HepG2 (cell line): ENCODE measurements at regions not wholly inside any gene's neighbourhood (a gene's known extent, or its start where the extent isn't known, plus 50 kb on each side); places are given as distances from the start of the nearest gene placed in this dataset.

Experiments used
- ATAC-seq: fragments of 200-7000 bp; cut with Tn5 transposase; 3 replicates; pipeline ENCODE4 v1.9.1; 2020; ENCODE audit warnings: mild to moderate bottlenecking, moderate library complexity
- BruUV-seq: library from RNA; stranded (reverse); fragments of 400-500 nt; replicated peaks from 2 replicates; lab custom pipeline; 2021; lab: Mats Ljungman, UMichigan
- CTCF ChIA-PET: fragments of 300-600 bp; formaldehyde crosslinking; extraction: SDS; loops from one replicate; lab custom pipeline; 2021; ENCODE audit warnings: low total read pairs, inconsistent platforms, low intra/inter-chr PET ratio; lab: Yijun Ruan, JAX
- POLR2A ChIA-PET: fragments of 350-600 bp; sonication (Branson Sonifier 250); formaldehyde crosslinking; loops from one replicate; lab custom pipeline; 2020; ENCODE audit warnings: antibody characterized with exemption, inconsistent platforms; lab: Yijun Ruan, JAX
- DNase-seq: peaks from one replicate; pipeline ENCODE4 v3.0.0-alpha.2; 2015; ENCODE audit warnings: low spot score
- FAIRE-seq: peaks from 3 replicates; lab custom pipeline; 2011; peaks lifted over from hg19 to GRCh38; lab: Jason Lieb, UNC
- H2AFZ ChIP-seq: one replicate; pipeline ENCODE4 v1.6.1; 2011; ENCODE audit warnings: low read length, inconsistent platforms
- H3K27ac ChIP-seq: fragments of 300-600 bp; 3 replicates; pipeline ENCODE4 v1.8.0; 2011; ENCODE audit warnings: mixed run types, mild to moderate bottlenecking, mixed read lengths, low read length, inconsistent platforms; ENCODE audit not compliant: insufficient read depth; ENCODE audit errors: extremely low read length
- H3K27me3 ChIP-seq, 2 experiments: fragments of 200-600 bp in 1 of 2; 2 replicates in 1 of 2; 3 replicates in 1 of 2; pipeline versions ENCODE4 v1.6.0 to v1.8.0; 2011; ENCODE audit warnings: low read length in 2 of 2, mild to moderate bottlenecking in 2 of 2, moderate library complexity in 2 of 2, inconsistent platforms in 1 of 2; ENCODE audit not compliant: insufficient read depth in 2 of 2, control insufficient read depth in 1 of 2
- H3K36me3 ChIP-seq, 2 experiments: fragments of 200-600 bp in 1 of 2; replicated peaks in 1 of 2; 2 replicates in 1 of 2; 3 replicates in 1 of 2; pipeline versions ENCODE4 v1.5.1 to v1.8.0; 2011; ENCODE audit warnings: low read length in 2 of 2, inconsistent platforms in 1 of 2; ENCODE audit not compliant: insufficient read depth in 2 of 2, control insufficient read depth in 1 of 2
- H3K4me1 ChIP-seq: 2 replicates; pipeline ENCODE4 v1.5.1; 2012; ENCODE audit warnings: low read length, inconsistent platforms; ENCODE audit not compliant: insufficient read depth
- H3K4me2 ChIP-seq: 2 replicates; pipeline ENCODE4 v1.6.0; 2011; ENCODE audit warnings: low read depth, low read length, inconsistent platforms
- H3K4me3 ChIP-seq, 3 experiments: fragments of 200-600 bp in 1 of 3; sonication (generic), shearing (Covaris generic) in 1 of 3; replicated peaks in 1 of 3; 2 replicates each; pipeline ENCODE4 v1.5.1; 2011 to 2016; ENCODE audit warnings: low read length in 3 of 3, inconsistent platforms in 2 of 3, low read depth in 2 of 3, mild to moderate bottlenecking in 2 of 3, control low read depth in 1 of 3, mixed read lengths in 1 of 3; ENCODE audit not compliant: insufficient read depth in 1 of 3
- H3K79me2 ChIP-seq: one replicate; pipeline ENCODE4 v1.6.1; 2011; ENCODE audit warnings: low read length, inconsistent platforms; ENCODE audit not compliant: insufficient read depth
- H3K9ac ChIP-seq: 2 replicates; pipeline ENCODE4 v1.6.0; 2011; ENCODE audit warnings: mild to moderate bottlenecking, low read depth, low read length, inconsistent platforms; ENCODE audit not compliant: insufficient read depth
- H3K9me3 ChIP-seq: 2 replicates; pipeline ENCODE4 v1.5.1; 2012; ENCODE audit warnings: mild to moderate bottlenecking, low read length
- H4K20me1 ChIP-seq: 2 replicates; pipeline ENCODE4 v1.6.0; 2011; ENCODE audit warnings: inconsistent platforms, mild to moderate bottlenecking, low read length, moderate library complexity; ENCODE audit not compliant: insufficient read depth
- CENPX ChIP-seq: sonication (generic); formaldehyde crosslinking; IDR thresholded peaks from 2 replicates; pipeline ENCODE4 v1.9.0; 2021; ENCODE audit warnings: mild to moderate bottlenecking, missing genetic modification reagents, moderate library complexity
- GATAD1 ChIP-seq: IDR thresholded peaks from 2 replicates; pipeline ENCODE4 v1.6.1; 2016; ENCODE audit warnings: missing genetic modification reagents, missing compliant biosample characterization
- HMG20B ChIP-seq: conservative IDR thresholded peaks from 2 replicates; pipeline ENCODE4 v1.6.1; 2016; ENCODE audit warnings: missing genetic modification reagents, missing compliant biosample characterization
- HNF4A ChIP-seq: sonication (generic); formaldehyde crosslinking; IDR thresholded peaks from 2 replicates; pipeline ENCODE4 v1.4.0; 2020; ENCODE audit warnings: missing genetic modification reagents
- MATR3 ChIP-seq: sonication (generic); formaldehyde crosslinking; IDR thresholded peaks from 2 replicates; pipeline ENCODE4 v1.4.0; 2020; ENCODE audit warnings: missing genetic modification reagents
- RELA ChIP-seq: sonication (generic); formaldehyde crosslinking; IDR thresholded peaks from 2 replicates; pipeline ENCODE4 v1.4.0; 2020; ENCODE audit warnings: missing genetic modification reagents
- SP5 ChIP-seq: IDR thresholded peaks from 2 replicates; pipeline ENCODE4 v1.6.1; 2016; ENCODE audit warnings: low read depth, borderline replicate concordance
- THAP11 ChIP-seq: IDR thresholded peaks from 2 replicates; pipeline ENCODE4 v1.6.1; 2016; ENCODE audit warnings: missing biosample characterization, missing genetic modification reagents
- ZHX2 ChIP-seq, 2 experiments: sonication (generic) in 1 of 2; formaldehyde crosslinking in 1 of 2; IDR thresholded peaks; 2 replicates each; pipeline versions ENCODE4 v1.6.1 to v1.9.0; 2014 to 2022; ENCODE audit warnings: antibody characterized with exemption in 1 of 2, borderline replicate concordance in 1 of 2, inconsistent platforms in 1 of 2, low read depth in 1 of 2, missing genetic modification reagents in 1 of 2
- ZNF670 ChIP-seq: sonication (generic); formaldehyde crosslinking; IDR thresholded peaks from 2 replicates; pipeline ENCODE4 v1.8.0; 2022; ENCODE audit warnings: mild to moderate bottlenecking, missing genetic modification reagents, borderline replicate concordance
- WGBS: methylation state at CpG from one replicate; pipeline ENCODE4 v1.1.6; 2017; ENCODE audit warnings: low lambda C conversion rate; 5-methylcytosine and 5-hydroxymethylcytosine counted together
- in situ Hi-C: cut with HindIII; loops from 2 replicates; pipeline ENCODE4 v1.10.0; 2017; ENCODE audit warnings: low pct_unique_long_range_greater_than_20kb; ENCODE audit not compliant: extremely low pct_ligation_motif_present
- intact Hi-C: fragments of 100-400 bp; cut with micrococcal nuclease; formaldehyde crosslinking; loops from one replicate; pipeline ENCODE4 v1.10.0; 2022; ENCODE audit not compliant: unreplicated experiment

- no peaks in the 10 kb centered on the region for H3K79me2 ChIP-seq
- FAIRE-seq (no peak), DNase-seq (no peak), ATAC-seq (no peak)
- H3K4me1 ChIP-seq: peaks cover 20% of the 10 kb centered on the region
- no peak for TF ChIP-seq SP5 (CRISPR knock-in tag)
- TF ChIP-seq ZNF670: no peak
- TF ChIP-seq HNF4A (CRISPR knock-in tag): no peak
- no peak for TF ChIP-seq MATR3 (CRISPR knock-in tag)
- TF ChIP-seq CENPX (CRISPR knock-in tag): no peak
- no peak for TF ChIP-seq GATAD1 (CRISPR knock-in tag)
- TF ChIP-seq ZHX2 (IDR thresholded peaks at IDR 0.05; ENCODE audit: low read depth): no peak
- TF ChIP-seq ZHX2 (CRISPR knock-in tag; IDR thresholded peaks at IDR 0.05; ENCODE audit: borderline replicate concordance): no peak
- TF ChIP-seq HMG20B (CRISPR knock-in tag): no peak
- TF ChIP-seq RELA (CRISPR knock-in tag): no peak
- no peak for TF ChIP-seq THAP11
- peaks cover 0 to 11% of the 10 kb centered on the region in 2 experiments; a peak in 3 of 5 replicates for H3K27me3 ChIP-seq
- H3K9me3 ChIP-seq: no peaks in the 10 kb centered on the region
- H3K4me3 ChIP-seq: no peak overlapping the region
- no peak overlapping the region for H3K4me2 ChIP-seq
- no peak overlapping the region for H3K27ac ChIP-seq
- no peaks in the 10 kb centered on the region for H3K36me3 ChIP-seq
- no peak overlapping the region for H2AFZ ChIP-seq
- whole genome bisulfite sequencing: 36% methylated on average over 6 of the region's 9 CpGs
- intact Hi-C loops (no loop called here), in situ Hi-C loops (no loop called here)
- H3K9ac ChIP-seq: no peak overlapping the region
- no peaks in the 10 kb centered on the region for H4K20me1 ChIP-seq
- POLR2A ChIA-PET: no interaction called here
- BruUV-seq: no TSS peak
- CTCF ChIA-PET: no interaction called here
These were observed 201.0 kb upstream of the NAV2 start for GRCh38 chr11:19511413-19512183.
